NCI-H2227 treated with DMSO at 0.1 percent for 48 hours (cell line): ENCODE measurements at regions not wholly inside any gene's neighbourhood (a gene's known extent, or its start where the extent isn't known, plus 50 kb on each side); places are given as distances from the start of the nearest gene placed in this dataset.

Experiments
- DNase-seq: peaks from one replicate; lab custom pipeline; 2025; lab: John Stamatoyannopoulos, UW

DNA sequence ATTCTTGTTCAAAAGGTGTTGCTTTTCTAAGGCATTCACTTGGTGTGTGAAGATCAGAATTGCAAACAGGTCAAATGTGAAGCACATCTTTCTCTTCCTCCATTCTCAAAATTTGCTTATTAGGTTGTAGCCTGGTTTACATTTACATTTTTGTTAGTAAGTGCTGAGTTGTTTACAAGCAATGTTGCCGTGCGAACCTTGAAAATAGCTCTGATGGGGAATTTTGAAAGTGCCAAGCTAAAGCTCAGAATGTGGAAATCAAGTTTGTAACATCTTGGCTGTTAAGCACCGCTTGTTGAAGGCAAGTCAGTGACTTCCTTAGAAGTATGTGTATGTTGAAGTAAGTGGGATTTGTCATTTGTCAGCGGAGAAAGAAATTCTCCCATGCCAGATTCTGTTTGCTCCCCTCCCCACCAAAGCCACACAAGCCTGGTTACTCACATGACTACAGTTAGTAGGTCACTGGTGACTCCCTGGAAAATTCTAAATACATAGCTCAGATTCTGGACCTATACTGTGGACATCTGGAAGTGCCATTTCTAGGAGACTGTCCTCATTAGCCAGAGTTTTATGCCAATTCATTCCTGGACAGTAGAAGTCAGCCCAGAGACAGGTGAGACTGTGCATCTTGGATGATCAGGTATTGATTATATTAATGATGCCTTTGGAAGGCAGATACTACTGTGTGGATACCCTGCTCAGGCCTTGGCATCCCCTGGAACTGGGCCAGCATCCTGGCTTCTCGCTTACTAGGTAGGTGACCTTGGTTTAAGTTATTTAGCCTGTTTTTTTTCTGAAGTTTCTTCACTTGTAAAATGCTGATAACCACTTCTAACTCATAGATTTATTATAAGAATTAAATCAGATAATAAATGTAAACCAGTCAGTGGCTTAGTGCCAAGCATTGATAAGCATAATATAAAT, 390.6 kb upstream of the SEMA6D start:
- DNase-seq = no peak

DNA sequence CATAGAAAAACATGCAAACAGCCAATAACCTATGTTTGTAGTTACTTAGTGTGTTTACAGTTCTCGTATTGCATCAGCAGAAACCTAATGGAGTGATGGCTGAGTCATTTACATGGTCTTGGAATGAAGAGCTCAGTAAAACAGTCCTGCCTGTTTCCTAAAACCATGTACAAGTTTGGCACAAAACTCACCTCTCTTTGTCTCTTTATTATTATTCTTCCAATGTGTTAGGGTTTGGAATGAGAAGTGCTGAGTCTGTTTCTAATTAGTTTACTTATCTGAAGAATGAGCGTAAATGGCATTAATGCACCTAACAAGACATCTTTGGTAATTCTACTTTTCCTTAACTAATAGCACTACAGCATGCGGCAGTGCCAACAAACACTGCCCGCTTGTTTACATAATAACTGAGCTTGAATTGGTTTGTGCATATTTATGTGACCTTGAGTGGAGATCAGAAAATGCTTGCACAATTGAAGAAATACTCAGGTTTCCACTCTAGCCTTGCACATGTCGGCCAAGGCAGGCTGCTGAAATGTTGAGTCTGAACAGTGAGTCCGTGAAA, 385.4 kb upstream of the SEMA6D start:
- no peak for DNase-seq

DNA sequence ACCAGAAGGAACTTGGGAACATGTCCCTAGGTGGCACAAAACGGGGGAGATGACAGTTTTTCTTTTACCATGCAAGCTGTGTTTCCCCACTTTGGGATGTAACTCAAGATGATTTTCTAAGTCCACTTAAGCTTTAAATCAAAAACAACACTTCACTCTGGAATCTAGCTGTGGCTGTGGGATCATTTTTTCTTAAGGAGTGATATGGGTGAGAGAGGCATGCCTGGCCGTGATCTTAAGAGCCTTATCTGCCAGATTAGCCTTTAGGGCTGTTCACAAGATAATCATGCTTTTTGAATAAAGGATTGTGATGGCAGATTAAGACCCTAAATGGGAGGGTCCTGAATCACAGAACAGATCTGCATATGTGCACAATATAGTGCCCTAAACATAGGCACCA, 384.8 kb upstream of the SEMA6D start:
- DNase-seq = no peak

DNA sequence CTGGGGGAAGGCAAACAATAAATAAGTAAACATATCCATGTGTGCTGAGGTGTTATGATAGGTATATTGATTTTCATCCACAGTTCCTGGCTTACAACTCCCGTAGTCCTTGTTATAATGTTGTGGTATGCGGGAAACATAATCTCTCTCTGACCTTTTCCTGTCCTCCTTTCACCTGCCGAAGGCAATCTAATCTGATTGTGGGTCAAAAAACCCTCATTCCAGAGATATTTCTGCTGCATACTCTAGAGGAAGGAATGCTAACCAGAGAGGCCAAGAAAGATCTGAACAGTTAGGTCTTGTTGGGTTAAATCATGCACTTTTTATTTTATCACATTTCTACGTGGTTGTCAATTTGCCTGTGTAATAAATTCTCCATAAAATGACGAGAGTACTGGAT, 383.6 kb upstream of the SEMA6D start:
- no peak for DNase-seq

DNA sequence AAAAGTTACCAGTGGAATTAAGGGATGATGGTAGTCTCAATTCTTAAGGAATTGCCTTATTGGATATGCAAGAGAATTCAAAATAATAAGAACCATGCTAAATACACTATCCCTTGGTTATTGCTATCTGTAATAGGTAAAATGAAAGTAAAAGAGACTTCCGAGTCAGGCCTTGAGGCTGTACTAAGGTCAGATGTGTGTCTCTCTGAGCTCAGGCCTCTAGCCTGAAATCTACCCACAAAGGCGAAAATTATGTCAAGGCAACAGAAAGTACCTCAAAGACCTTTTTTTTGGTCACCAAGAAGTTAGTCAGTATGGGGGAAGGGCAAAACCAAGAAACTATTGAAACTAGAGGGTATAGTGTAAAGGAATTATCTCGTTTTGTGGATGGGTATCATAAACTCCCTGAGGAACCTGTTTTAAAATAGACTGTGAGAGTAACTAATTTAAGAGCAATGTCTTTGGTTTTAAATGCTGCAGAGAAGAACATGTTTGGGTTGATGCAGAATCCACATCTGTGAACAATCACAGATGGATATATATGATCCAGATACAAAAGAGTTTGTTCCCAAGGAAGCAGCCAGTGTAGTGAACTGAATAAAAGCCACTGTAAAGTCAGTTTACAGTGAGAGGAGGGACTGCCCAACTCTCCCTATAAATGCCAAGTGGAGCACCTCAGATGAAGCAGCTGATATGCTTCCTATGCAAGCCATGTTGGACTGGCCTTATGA, 382.3 kb upstream of the SEMA6D start:
- DNase-seq = no peak

DNA sequence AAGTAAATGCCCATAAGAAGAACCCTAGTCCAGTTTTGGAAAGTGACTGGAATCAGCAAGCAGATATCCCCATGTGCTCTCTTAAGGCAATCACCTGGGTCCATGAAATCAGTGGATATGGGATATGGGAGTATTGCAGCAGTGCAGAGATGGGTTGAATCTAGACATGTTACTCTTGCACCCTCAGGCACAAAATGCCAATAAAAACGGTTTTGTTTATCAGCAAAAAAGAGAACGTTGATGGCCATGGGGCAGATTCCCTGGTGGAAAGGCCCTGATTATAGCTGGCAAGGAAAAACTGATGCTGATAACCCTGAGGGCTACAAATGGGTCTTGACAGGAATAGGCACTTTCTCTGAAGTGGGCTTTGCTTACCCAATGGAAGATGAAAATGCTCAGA, 380.2 kb upstream of the SEMA6D start:
- DNase-seq = no peak

DNA sequence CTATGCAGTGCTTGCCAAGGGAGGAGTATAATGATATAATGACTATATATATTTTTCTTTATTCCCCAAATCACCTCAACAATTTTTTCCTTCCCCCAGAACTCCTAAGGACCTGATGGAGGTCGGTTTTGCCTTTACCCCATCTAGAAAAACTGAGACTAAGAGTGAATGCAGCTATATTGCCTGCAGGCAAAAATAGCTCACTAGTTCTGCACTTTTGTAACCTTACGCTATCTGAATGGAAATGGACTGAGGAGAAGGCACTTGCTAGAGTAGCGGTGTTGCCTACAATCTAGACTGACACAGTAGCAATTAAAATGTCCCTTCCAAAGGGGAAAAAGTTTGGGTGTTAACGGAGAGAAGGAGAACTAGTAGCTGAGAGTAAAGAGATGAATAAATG, 379.5 kb upstream of the SEMA6D start:
- no peak for DNase-seq

DNA sequence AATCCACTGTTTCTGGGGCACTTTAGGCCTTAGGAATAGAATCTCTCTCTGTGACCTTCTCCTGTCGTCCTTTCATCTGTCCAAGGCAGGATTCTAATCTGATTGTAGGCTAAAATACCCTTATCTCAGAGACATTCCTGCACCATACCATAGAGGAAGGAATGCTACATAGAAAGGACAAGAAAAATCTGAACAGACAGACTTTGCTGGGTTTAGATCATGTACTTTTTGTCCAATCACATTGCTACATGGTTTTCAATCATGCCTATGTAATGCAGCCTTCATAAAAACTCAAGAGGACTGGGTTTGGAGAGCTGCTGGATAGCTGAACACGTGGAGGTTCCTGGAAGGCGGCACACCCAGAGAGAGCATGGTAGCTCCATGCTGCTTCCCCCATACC, 378.5 kb upstream of the SEMA6D start:
- no peak for DNase-seq

DNA sequence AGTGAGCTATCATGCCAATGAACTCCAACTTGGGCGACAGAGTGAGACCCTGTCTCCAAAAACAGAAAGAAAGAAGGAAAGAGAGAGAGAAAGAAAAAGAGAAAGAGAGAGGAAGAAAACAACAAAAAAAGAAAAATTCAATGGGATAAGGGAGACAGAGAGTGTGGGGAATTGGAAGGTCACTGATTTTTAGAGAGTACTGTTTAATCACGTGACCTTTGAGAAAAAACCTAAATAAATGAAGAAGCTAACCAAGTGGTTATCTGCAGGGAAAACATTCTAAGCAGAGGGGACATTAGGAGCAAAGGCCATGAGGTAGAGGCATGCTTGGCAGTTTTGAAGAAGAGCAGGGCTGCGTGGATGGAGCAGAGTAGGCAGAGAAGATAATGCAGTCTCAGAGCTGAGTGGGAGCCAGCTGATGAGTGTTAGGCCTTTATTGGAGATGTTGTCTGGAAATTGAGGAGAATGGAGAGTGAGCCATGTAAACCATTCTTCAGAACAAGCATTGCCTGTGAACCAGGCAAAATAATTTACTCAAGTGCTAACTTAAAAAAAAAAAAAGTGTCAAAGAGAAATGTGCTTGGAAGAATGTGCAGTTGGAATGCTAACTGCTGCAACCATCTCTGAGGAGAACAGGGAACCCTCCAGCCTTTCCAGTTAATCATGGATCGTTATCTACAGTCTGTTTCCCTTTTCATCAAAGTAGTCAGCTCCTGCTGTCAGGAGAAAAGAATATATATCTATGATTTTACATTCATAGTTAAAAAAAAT, 377.3 kb upstream of the SEMA6D start:
- DNase-seq = no peak

DNA sequence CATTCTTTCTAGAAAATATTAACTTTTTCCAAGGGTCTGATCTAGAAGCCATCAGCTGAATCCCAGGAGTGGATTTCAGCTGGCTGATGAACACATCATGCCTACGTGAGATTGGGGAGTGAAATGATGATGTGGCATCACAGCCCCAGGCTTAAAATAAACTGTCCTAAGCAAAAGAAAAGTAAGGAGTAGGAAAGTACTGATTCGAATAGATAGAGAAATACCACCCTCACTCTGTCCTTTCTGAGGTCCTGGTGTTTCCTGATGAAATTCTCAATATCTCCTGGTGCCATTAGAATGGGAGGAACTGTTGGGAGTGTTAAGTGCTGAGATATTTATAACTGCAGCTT, 376.8 kb upstream of the SEMA6D start:
- DNase-seq = no peak

DNA sequence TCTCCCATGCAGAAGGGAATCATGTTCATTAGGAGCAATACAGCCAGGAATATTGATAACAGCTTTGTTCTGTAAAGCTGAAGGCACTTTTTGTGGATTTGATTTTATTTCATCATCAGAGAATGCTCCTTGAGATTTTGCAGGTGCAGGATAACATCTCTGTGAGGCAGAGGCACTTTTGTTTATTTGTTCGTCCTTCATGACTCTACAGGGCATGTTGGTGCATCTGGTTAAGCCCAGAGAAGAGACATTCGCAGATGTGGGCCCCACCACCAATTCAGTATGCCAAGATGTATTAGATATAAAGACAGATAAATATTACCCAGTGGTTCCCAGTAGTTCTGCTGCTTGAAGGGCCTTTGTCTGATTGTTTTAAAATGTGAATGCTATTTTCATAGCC, 368.1 kb upstream of the SEMA6D start:
- DNase-seq = no peak

DNA sequence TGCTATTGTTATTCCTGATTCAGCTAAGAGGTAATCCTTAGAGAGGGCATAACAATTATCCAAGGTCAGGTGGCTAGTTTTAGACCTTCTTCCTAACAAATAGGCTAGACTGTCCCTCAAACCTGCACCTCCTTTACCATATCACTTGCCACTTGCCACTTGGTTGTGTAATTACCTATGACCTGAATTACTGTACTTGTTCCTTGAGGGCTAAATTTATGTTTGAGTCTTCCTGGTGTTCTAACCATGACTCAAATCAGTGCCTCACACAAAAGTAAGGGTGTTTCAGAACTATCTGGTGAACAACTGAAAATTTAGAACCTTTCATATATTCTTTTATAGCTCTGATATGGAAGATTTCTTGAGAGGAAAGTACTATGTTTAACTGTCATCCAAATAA, 365.8 kb upstream of the SEMA6D start:
- DNase-seq = no peak

DNA sequence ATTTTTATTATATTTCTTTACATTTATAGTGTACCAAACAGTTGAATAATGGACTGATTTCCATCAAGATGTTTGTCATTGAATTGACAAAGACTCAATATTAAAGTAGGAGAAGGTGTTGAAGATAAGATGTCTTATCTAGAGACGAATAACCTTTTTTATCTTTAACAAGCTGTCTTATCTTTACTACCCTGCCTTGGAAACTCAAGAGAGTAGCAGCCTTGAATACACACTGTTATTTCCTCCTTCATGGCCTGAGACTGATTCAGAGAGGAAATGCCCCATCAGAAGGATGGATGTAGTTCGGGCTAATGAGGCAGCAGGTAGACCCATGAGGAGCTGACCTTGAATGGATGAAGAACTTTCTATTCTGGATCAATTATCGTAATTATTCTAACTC, 365.1 kb upstream of the SEMA6D start:
- DNase-seq = no peak

DNA sequence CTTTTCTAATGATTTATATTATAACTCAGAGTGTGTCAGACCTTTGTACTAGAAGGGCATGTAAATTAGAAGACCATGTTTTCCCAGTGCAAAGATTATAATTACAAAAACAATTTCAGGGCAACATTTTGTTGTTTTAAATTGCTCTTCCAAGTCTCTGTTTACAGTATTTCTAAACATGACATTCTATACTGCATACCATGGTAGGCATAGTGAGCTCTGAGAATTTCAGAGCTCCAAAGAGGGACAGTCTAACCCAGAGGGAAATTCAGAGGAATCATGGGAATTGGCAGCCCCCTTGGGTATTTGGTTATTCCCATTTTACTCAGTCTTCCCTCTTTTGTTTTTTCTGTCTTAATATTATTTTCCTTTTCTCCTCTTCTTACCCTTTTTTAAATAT, 361.5 kb upstream of the SEMA6D start:
- no peak for DNase-seq

DNA sequence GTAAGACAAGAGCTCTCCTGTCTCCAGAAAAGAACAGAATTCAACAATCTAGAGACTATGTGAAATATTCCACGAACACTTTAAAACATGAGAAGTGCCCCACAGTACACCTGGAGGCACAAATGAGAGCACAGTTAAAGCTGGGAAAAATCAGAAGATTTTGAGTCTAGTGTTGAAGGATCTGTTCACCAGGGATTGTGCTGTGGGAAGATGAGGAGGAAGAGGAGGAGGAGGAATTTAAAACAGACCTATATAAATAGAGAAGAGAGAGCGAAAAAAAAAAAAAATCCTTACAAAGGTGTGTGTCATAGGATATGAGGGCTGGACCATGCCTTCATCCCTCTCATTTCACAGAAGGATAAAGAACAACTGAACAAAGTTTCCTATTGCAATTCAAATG, 361.0 kb upstream of the SEMA6D start:
- no peak for DNase-seq

DNA sequence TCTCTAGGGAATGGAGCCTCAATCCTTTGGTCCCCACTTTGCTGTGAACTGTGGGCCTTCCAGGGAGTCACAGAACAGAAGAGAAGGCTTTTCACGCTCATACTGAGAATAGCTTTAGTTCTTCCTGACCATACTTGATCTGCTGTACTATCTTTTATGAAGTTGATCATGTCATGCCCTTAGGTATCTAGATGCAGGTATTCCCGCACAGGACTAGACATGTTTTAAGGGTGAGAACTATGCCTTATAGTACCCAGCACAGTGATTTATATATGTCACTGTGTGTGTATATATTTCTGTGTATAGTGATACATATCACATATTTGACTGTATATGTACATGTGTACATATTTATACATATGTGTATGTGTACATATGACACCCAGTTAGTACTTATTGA, 358.4 kb upstream of the SEMA6D start:
- DNase-seq = no peak

DNA sequence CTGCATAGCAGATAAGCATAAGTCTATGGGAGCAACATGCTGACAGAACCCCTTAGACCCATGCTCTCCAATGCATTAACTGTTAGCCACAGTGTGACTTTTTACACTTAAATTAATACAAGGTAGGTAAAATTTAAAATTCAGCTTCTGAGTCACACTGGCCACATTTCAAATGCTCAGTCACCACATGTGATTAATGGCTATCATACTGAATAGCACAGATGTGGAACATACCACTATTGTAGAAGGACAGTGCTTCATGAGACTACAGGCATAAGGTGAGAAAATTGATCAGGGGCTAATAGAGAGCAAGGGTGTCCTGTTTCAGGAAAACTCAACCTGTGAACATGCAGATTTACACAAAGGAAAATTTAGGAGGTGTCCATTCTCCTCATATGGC, 357.0 kb upstream of the SEMA6D start:
- no peak for DNase-seq

DNA sequence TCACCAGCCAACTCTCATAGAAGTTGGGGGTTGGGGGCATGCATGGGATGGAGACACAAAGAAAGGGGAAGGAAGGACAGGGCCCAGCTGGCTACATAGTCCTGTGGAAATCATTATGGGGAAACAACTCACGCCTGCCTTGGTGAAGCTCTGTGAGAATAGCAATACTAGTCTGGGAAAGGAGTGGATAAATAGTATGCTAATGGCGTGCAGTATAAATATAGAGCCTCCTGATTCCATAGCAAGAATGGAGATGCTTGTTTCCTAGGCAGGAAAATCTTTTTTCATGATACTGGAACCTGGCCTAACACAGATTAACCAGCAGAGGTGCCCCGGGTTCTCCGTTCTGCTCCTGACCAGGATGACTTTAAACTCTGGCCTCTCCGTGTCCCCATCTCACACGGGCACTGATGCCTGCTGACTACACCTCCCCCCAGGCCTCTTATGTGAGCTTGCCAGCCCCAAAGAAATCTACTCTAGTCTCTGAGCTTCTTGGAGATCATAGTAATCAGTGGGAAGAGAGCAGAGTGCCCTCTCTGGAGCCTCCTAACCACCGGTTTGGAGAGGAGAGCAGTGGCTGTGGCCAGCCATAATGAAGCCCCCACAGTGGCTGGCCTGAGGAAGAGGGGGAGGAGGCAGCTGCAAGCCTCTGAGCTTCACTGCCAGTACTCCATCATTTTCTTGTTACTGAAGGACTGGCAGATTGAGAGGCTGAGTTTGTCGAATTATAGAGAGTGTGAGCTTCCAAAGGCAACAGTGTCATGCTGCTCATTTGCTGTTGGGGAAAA, 355.0 kb upstream of the SEMA6D start:
- peak; percentile 83 for DNase-seq

DNA sequence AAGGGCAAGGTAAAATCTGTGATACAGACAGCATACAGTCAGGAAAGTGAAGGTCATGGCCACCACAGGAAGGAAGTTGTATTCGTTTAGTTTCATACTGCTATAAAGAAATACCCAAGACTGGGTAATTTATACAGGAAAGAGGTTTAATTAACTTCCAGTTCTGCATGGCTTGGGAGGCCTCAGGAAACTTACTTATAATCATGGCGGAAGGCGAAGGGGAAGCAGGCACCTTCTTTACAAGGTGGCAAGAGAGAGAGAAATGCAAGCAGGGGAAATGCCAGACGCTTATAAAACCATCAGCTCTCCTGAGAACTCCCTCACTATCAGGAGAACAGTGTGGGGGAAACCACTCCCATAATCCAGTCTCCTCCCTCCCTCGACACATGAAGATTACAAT, 353.7 kb upstream of the SEMA6D start:
- DNase-seq = no peak

DNA sequence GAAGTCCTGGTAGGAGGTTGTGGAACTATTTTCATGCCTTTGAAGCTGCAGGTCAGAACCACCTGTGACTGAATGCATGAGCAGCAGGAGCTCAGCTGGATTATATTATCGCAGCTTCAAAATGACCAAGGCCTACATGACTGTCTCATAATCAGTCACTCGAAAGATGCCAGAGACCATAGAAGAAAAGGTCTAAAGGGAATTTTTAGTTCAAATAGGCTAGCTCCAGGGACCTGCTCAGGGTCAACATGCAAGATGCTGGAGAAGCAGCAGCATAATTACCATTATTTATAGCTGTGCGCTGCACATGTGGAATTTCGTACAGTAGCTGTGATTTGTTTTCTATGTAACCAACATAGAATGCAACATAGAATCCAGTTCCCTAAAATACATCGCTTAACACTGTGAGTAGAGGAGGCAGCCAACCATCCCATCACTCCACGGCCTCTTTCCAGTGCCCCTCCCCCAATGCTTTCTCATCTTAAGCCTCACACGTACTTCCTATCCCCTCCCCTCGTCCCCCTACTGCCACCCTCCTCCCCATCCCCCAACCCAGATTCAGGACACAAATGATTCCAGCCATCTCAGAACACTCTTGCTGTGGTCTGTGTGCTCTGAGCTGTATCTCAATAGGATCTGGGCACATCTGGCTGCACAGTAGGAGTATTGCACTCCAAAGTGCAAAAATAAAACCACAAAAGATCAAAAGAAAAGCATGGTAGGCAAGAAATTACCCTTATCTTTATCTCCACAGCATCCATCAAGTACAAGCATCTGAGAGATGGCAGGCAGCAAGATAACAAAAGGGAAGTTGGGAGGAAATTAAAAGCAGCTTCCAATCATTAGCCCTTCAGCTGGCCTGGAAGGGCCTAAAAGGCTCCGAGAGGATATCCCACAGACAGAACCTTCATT, 352.8 kb upstream of the SEMA6D start:
- peak; percentile 79 for DNase-seq

DNA sequence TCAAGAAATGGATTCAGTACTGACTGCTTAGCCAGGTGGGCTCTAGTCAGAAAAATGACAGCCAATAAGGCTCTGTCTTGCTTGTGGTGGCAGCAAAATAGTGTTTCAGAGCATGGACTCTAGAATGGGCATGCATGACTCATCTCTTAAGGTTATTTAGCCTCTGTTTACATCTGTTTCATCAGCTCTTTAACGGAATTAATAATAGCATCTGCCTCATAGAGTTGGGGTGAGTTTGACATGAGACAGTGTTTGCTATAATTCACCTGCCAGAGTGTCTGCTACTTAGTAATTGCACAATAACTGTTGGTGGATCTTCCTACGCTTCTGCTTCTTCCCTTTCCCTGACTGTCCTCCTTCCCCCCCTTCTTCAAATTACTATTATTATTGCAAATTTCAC, 350.4 kb upstream of the SEMA6D start:
- peak; percentile 14 for DNase-seq
